ENCODE measurements at regions not wholly inside any gene's neighbourhood (a gene's known extent, or its start where the extent isn't known, plus 50 kb on each side); places are given as distances from the start of the nearest gene placed in this dataset.

GRCh38 chr7:35386816-35387706 lies 133.2 kb upstream of the TBX20 start:
- DNase-seq (ENCODE audit: low read depth in 3 of 3), result no peak

GRCh38 chr7:35386082-35386815 lies 132.3 kb upstream of the TBX20 start:
- DNase-seq (ENCODE audit: low read depth in 3 of 3), result no peak

- DNase-seq (ENCODE audit: low read depth in 3 of 3), result no peak
These were observed 131.1 kb upstream of the TBX20 start for GRCh38 chr7:35384761-35385700.

GRCh38 chr7:35380739-35381224 lies 126.9 kb upstream of the TBX20 start:
- DNase-seq (ENCODE audit: low read depth in 3 of 3), result no peak

GRCh38 chr7:35379481-35379880 lies 125.6 kb upstream of the TBX20 start:
- no peak for DNase-seq (ENCODE audit: low read depth in 3 of 3)

GRCh38 chr7:35375516-35375915 lies 121.6 kb upstream of the TBX20 start:
- no peak for DNase-seq (ENCODE audit: low read depth in 3 of 3)

DNA sequence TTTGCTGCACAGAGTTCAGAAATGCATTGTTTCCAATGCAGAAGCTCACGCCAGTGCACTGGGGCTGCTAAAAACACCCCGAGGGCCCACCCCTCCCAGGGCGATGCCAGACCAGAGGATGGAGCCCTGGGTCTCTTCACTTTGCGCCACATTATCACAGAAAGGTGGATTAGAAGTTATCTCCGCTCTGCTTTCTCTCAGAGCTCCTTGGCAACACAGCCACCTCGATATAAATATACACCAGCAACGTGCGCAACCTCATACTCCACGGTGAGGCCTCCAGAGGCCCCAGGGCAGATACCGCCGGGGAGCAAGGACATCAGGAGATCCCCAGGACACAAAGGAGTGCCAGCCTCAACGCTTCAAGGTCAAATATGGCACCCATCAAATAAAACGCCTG lies 121.0 kb upstream of the TBX20 start:
- DNase-seq (ENCODE audit: low read depth in 3 of 3), result no peak

DNA sequence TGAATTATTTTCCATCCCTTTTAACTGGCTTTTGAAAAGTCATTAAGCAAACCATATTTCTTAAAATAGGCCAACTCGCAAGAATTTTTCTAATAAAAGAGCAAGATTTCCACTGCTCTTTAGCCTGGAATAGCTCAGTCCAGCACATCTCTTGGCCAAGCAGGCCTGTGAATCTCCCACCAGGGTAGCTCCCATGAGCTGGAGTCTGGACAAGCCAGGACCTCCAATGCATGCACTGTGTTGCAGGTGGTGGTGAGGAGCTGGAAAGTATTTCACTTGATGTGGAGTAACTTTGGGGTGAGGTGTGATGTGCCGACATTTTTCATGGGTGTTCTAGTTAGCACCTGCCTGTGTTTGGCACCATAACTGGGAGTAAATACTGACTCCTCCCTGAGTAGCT lies 117.3 kb upstream of the TBX20 start:
- DNase-seq (ENCODE audit: low read depth in 3 of 3), result no peak

DNA sequence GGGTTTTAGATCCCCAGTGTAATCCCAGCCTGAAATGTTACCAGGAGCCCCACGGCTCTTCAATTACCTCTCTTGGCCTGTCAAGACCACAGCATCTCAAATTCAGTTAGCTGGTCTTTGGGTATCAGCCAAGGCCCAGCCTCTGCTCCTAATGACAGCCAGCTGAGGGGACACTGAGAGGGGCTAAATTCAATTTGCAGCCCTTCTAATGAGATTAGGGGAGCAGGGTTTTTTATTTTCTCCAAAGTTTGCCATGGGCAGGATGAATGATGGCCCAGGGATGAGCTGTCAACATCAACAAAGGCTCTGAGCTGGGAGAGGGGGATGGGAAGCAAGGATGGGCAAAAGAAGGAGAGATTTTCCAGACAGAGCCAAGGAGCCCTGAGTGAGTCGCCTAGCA lies 116.8 kb upstream of the TBX20 start:
- DNase-seq (ENCODE audit: low read depth in 3 of 3), result no peak

- no peak for DNase-seq (ENCODE audit: low read depth in 3 of 3)
These were observed 112.6 kb upstream of the TBX20 start for GRCh38 chr7:35366167-35367155.

GRCh38 chr7:35365523-35365922 lies 111.6 kb upstream of the TBX20 start:
- DNase-seq (ENCODE audit: low read depth in 3 of 3), result no peak

- no peak for DNase-seq (ENCODE audit: low read depth in 3 of 3)
These were observed 108.4 kb upstream of the TBX20 start for GRCh38 chr7:35362341-35362740.

- DNase-seq (ENCODE audit: low read depth in 3 of 3), result no peak
These were observed 105.5 kb upstream of the TBX20 start for GRCh38 chr7:35359423-35359822.

DNA sequence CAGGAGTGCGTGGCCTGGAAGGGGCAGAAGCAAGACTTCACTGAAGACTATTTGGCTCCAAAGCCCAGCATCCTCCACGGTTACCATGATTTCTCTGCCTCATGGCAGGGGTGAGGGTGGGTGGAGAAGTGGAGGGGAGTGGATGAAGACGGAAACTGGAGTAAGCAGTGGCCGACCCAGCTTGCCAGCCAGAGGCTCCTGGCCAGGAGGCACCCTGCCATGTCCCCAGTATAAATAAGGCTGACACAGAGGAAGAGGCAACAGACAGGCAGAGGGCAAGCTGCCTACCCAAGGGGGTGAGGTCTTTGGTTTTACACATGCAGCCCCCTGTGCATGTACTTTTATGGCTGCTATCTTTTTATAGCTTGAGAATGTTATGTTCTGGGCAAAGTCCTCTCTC lies 102.6 kb upstream of the TBX20 start:
- DNase-seq (ENCODE audit: low read depth in 3 of 3), result no peak

GRCh38 chr7:35355911-35356310 lies 102.0 kb upstream of the TBX20 start:
- no peak for DNase-seq (ENCODE audit: low read depth in 3 of 3)

DNA sequence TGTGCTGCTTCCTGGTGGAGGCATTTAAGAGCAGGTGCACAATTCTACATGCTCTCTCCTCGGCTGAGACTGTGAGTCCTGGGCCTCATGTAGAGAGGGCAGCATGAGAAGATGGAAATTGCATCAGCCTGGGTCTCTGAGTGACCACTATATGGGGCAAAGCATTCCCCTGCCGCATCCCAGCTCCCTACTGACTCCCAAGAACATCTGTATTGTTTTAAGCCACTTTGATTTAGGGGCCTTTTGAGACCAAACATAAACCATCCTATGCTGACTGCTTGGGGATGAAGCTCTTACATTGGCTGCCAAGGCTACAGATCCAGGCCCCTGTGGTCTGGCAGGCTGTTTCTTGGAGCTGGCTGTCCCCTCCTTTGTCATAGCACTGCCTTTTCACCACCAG lies 101.3 kb upstream of the TBX20 start:
- no peak for DNase-seq (ENCODE audit: low read depth in 3 of 3)

- DNase-seq (ENCODE audit: low read depth in 3 of 3), result no peak
These were observed 99.6 kb upstream of the TBX20 start for GRCh38 chr7:35353481-35353880.

GRCh38 chr7:35351466-35351865 lies 97.6 kb upstream of the TBX20 start:
- DNase-seq (ENCODE audit: low read depth in 3 of 3), result no peak

- no peak for DNase-seq (ENCODE audit: low read depth in 3 of 3)
These were observed 94.9 kb upstream of the TBX20 start for GRCh38 chr7:35348611-35349400.

DNA sequence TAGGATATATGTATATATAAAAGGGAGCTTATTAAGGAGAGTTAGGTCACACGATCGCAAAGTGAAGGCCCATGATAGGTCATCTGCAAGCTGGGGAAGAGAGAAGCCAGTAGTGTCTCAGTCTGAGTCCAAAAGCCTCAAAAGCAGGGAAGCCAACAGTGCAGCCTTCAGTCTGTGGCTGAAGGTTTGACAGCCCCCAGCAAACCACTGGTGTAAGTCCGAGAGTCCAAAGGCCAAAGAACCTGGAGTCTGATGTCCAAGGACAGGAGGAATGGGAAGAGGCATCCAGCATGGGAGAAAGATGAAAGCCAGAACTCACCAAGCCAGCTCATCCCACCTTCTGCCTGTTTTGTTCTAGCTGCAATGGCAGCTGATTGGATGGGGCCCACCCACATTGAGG lies 88.9 kb upstream of the TBX20 start:
- DNase-seq (ENCODE audit: low read depth in 3 of 3), result no peak
